Endothelial cell of umbilical vein (primary cell): ENCODE measurements at regions not wholly inside any gene's neighbourhood (a gene's known extent, or its start where the extent isn't known, plus 50 kb on each side); places are given as distances from the start of the nearest gene placed in this dataset.

ENCODE experiments used
- CTCF ChIP-seq, 2 donors: IDR thresholded peaks; 1 replicate in 1 of 2; 2 replicates in 1 of 2; pipeline ENCODE4 v1.5.1; 2011; ENCODE audit warnings: low read length in 2 of 2, mild to moderate bottlenecking in 2 of 2, moderate library complexity in 2 of 2, control low read depth in 1 of 2, inconsistent platforms in 1 of 2, low read depth in 1 of 2; ENCODE audit not compliant: insufficient read depth in 1 of 2; ENCODE audit errors: extremely low read depth in 1 of 2
- EZH2 ChIP-seq: IDR thresholded peaks from 2 replicates; pipeline ENCODE4 v1.6.1; 2012; ENCODE audit warnings: borderline replicate concordance, low read depth, mild to moderate bottlenecking, moderate library complexity, low read length, inconsistent platforms; ENCODE audit not compliant: severe bottlenecking
- FOS ChIP-seq: IDR thresholded peaks from 2 replicates; pipeline ENCODE4 v1.6.1; 2011; ENCODE audit warnings: mild to moderate bottlenecking, low read length, moderate library complexity, borderline replicate concordance; ENCODE audit not compliant: insufficient read depth
- JUN ChIP-seq: IDR thresholded peaks from 2 replicates; pipeline ENCODE4 v1.6.1; 2011; ENCODE audit warnings: borderline replicate concordance, low read depth; ENCODE audit not compliant: insufficient read length, insufficient read depth
- MAX ChIP-seq: IDR thresholded peaks from 2 replicates; pipeline ENCODE4 v1.6.1; 2011; ENCODE audit not compliant: insufficient read depth, insufficient read length
- MYC ChIP-seq: IDR thresholded peaks from one replicate; pipeline ENCODE4 v1.6.1; 2011; ENCODE audit warnings: mild to moderate bottlenecking, low read depth, low read length
- POLR2A ChIP-seq: IDR thresholded peaks from 2 replicates; pipeline ENCODE4 v1.6.1; 2012; ENCODE audit warnings: low read depth, mild to moderate bottlenecking, control low read depth, low read length
- POLR2AphosphoS5 ChIP-seq: IDR thresholded peaks from 2 replicates; pipeline ENCODE4 v1.6.1; 2012; ENCODE audit warnings: low read depth, mild to moderate bottlenecking, control low read depth, low read length, moderate library complexity; ENCODE audit not compliant: insufficient read depth

- TF ChIP-seq POLR2A = no peak
- no peak for TF ChIP-seq CTCF (IDR thresholded peaks at IDR 0.05; ENCODE audit: extremely low read depth in 1 of 2, insufficient read depth in 1 of 2, low read depth in 1 of 2, low read length in 2 of 2)
- no peak for TF ChIP-seq POLR2AphosphoS5
- TF ChIP-seq JUN = no peak
- no peak for TF ChIP-seq EZH2
- no peak for TF ChIP-seq MAX
- no peak for TF ChIP-seq MYC
- TF ChIP-seq FOS = no peak
These were observed 218.9 kb upstream of the CDKN3 start for GRCh38 chr14:54177641-54178621.
